ENCODE measurements at regions not wholly inside any gene's neighbourhood (a gene's known extent, or its start where the extent isn't known, plus 50 kb on each side); places are given as distances from the start of the nearest gene placed in this dataset.

DNA sequence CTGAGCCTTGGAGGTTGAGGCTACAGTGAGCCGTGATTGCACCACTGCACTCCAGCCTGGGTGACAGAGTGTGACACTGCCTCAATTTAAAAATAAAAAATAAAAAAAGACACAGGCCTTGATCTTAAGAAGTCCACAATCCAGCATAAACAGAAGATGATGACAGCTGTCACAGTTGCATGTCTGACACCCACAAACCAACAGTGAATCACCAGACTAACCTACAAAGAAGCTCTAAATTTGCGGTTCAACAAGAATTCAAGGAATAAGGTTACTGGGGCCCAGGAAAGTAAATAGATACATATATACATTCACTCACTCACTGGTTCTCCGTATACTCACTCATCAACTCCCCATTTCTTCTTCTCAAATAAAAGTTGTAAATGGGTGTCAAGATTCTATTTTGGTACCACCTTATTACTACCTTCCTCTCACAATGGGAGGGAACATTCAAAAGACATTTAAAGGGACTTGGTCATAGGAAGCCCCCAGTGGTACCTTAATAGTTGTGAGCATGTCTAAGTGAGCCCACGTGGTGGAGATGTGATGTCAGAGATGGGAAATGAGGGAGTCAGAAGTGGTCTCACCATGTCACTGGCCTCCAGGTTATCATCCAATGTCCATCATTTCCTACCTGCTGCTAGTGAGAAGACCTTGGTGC, 66.9 kb upstream of the PRDX6 start:
- Histone ChIP-seq H3K36me3 (ENCODE audit: control insufficient read depth, insufficient read depth, low read length) (peaks cover 3% of the 10 kb centered on the region; the same call in 1 of the 3 replicates), H3K9me3 (replicated peaks; ENCODE audit: control insufficient read depth, insufficient read depth, low read depth, low read length) (no peaks in the 10 kb centered on the region), H2AFZ (ENCODE audit: low read depth, low read length) (no peak overlapping the region), H3K9me1 (ENCODE audit: control insufficient read depth, insufficient read depth, low read length) (no peaks in the 10 kb centered on the region), H3K27me3 (ENCODE audit: control insufficient read depth in 2 of 2, insufficient read depth in 2 of 2, low read length in 2 of 2) (no peaks in the 10 kb centered on the region), H3K4me3 (no peak overlapping the region), H4K20me1 (replicated peaks; ENCODE audit: control insufficient read depth, insufficient read depth, low read length) (no peaks in the 10 kb centered on the region), H3K4me1 (replicated peaks in 1 of 2; ENCODE audit: control insufficient read depth in 2 of 2, insufficient read depth in 2 of 2, low read length in 2 of 2) (peaks cover 8 to 15% of the 10 kb centered on the region in 2 experiments), H3K79me2 (ENCODE audit: control insufficient read depth, insufficient read depth, low read length) (no peaks in the 10 kb centered on the region), H3K4me2 (ENCODE audit: insufficient read depth, low read length) (no peak overlapping the region), H3K9ac (ENCODE audit: insufficient read depth in 1 of 2, low read depth in 2 of 2, low read length in 2 of 2) (no peak overlapping the region), H3K27ac (ENCODE audit: extremely low read depth, low read depth, low read length) (no peak overlapping the region)
- in situ Hi-C loops (cut with MboI): loop anchor here (5.0 to 10.0 kb wide), 4 partner anchors 153 to 1335 kb away; no protein-coding TSS in a partner anchor
- intact Hi-C loops (cut with micrococcal nuclease): loop anchor here (5.0 to 10.0 kb wide), 2 partner anchors 83 to 585 kb away; no protein-coding TSS in a partner anchor
- FAIRE-seq (no peak), ATAC-seq (no peak), DNase-seq (ENCODE audit: extremely low read depth in 1 of 4, low spot score in 3 of 4) (no peak)
- WGBS (ENCODE audit: insufficient coverage, low coverage, missing lambda C conversion rate): 66% methylated on average over 4 of the region's 4 CpGs
- ChIA-PET CTCF (ENCODE audit: low intra/inter-chr PET ratio) (interaction anchor here (0.5 kb wide), 1 partner anchor 174 kb away, joined by 5 read pairs; no protein-coding TSS in a partner anchor), POLR2A (interaction anchor here (0.6 to 1.1 kb wide), 4 partner anchors 9 to 411 kb away, joined by 3 read pairs; no protein-coding TSS in a partner anchor)
- peak; percentile 18; the same call in 1 of the 2 replicates for TF ChIP-seq PKNOX1 (IDR thresholded peaks at IDR 0.05)
- no peak for TF ChIP-seq KAT7 (CRISPR knock-in tag; IDR thresholded peaks at IDR 0.05; ENCODE audit: borderline replicate concordance)
- TF ChIP-seq ZNF324 (CRISPR knock-in tag; IDR thresholded peaks at IDR 0.05): 0 out of 2 replicates have a peak, but pooled peaks have one; percentile 13
- TF ChIP-seq NUFIP1 (IDR thresholded peaks at IDR 0.05; ENCODE audit: partially characterized antibody): no peak
- BruUV-seq (replicated peaks): no TSS peak
